Activated T-cell treated with anti-CD3 and anti-CD28 coated beads, Interleukin-2, amount 50 U/mL, for 4 hours (primary cell): ENCODE measurements at regions not wholly inside any gene's neighbourhood (a gene's known extent, or its start where the extent isn't known, plus 50 kb on each side); places are given as distances from the start of the nearest gene placed in this dataset.

Experiments used
- ATAC-seq, 2 donors: fragments of 200-7000 bp; cut with Tn5 transposase; one replicate each; pipeline ENCODE4 v1.10.0; 2021
- DNase-seq: peaks from one replicate; pipeline ENCODE4 v3.0.0-alpha.2; 2020
- H3K27me3 Mint-ChIP-seq: one replicate; pipeline ENCODE4 v1.8.0; 2021; ENCODE audit warnings: low read depth, mixed read lengths
- H3K36me3 Mint-ChIP-seq: one replicate; pipeline ENCODE4 v1.8.0; 2022; ENCODE audit warnings: mixed read lengths; ENCODE audit not compliant: insufficient read depth
- H3K4me1 Mint-ChIP-seq: one replicate; pipeline ENCODE4 v1.8.0; 2021; ENCODE audit warnings: low read depth, mixed read lengths
- H3K4me3 Mint-ChIP-seq: one replicate; pipeline ENCODE4 v1.8.0; 2021; ENCODE audit warnings: mild to moderate bottlenecking, moderate library complexity, mixed read lengths
- H3K9me3 Mint-ChIP-seq: one replicate; pipeline ENCODE4 v1.8.0; 2021; ENCODE audit warnings: mixed read lengths

GRCh38 chr3:459311-459670, 262.7 kb downstream of the CHL1 start:
- H3K4me3 Mint-ChIP-seq = no peak overlapping the region
- no peaks in the 10 kb centered on the region for H3K27me3 Mint-ChIP-seq
- DNase-seq (no peak), ATAC-seq (no peak)
- no peaks in the 10 kb centered on the region for H3K9me3 Mint-ChIP-seq
- no peaks in the 10 kb centered on the region for H3K36me3 Mint-ChIP-seq
- no peaks in the 10 kb centered on the region for H3K4me1 Mint-ChIP-seq

- Mint-ChIP-seq H3K9me3 (no peaks in the 10 kb centered on the region), H3K36me3 (no peaks in the 10 kb centered on the region), H3K27me3 (no peaks in the 10 kb centered on the region), H3K4me1 (no peaks in the 10 kb centered on the region), H3K4me3 (no peak overlapping the region)
- DNase-seq (no peak), ATAC-seq (no peak)
Observed at GRCh38 chr3:461006-461405, 264.4 kb downstream of the CHL1 start.

- H3K9me3 Mint-ChIP-seq = peaks cover 4% of the 10 kb centered on the region
- no peaks in the 10 kb centered on the region for H3K27me3 Mint-ChIP-seq
- DNase-seq = no peak
- no peaks in the 10 kb centered on the region for H3K36me3 Mint-ChIP-seq
- no peaks in the 10 kb centered on the region for H3K4me1 Mint-ChIP-seq
- no peak overlapping the region for H3K4me3 Mint-ChIP-seq
- ATAC-seq = no peak
Observed at GRCh38 chr3:462851-463250, 266.3 kb downstream of the CHL1 start.

- Mint-ChIP-seq H3K4me1 (no peaks in the 10 kb centered on the region), H3K36me3 (no peaks in the 10 kb centered on the region), H3K4me3 (no peak overlapping the region), H3K9me3 (peaks cover 4% of the 10 kb centered on the region), H3K27me3 (no peaks in the 10 kb centered on the region)
- no peak for DNase-seq
- ATAC-seq = no peak
Observed at GRCh38 chr3:463252-464192, 267.0 kb downstream of the CHL1 start.

- Mint-ChIP-seq H3K36me3 (no peaks in the 10 kb centered on the region), H3K4me1 (no peaks in the 10 kb centered on the region), H3K9me3 (peaks cover 7% of the 10 kb centered on the region), H3K27me3 (no peaks in the 10 kb centered on the region), H3K4me3 (no peak overlapping the region)
- no peak for ATAC-seq
- DNase-seq = no peak
Observed at GRCh38 chr3:464255-464654, 267.7 kb downstream of the CHL1 start.

- Mint-ChIP-seq H3K36me3 (no peaks in the 10 kb centered on the region), H3K27me3 (no peaks in the 10 kb centered on the region), H3K4me1 (no peaks in the 10 kb centered on the region), H3K4me3 (no peak overlapping the region), H3K9me3 (peaks cover 17% of the 10 kb centered on the region)
- ATAC-seq = no peak
- no peak for DNase-seq
Observed at GRCh38 chr3:468172-468571, 271.6 kb downstream of the CHL1 start.

- H3K27me3 Mint-ChIP-seq = no peaks in the 10 kb centered on the region
- H3K36me3 Mint-ChIP-seq = no peaks in the 10 kb centered on the region
- peaks cover 23% of the 10 kb centered on the region for H3K9me3 Mint-ChIP-seq
- DNase-seq (no peak), ATAC-seq (no peak)
- H3K4me1 Mint-ChIP-seq = no peaks in the 10 kb centered on the region
- H3K4me3 Mint-ChIP-seq = no peak overlapping the region
Observed at GRCh38 chr3:473033-473800, 276.7 kb downstream of the CHL1 start.

GRCh38 chr3:474828-475227, 278.3 kb downstream of the CHL1 start:
- H3K4me1 Mint-ChIP-seq = no peaks in the 10 kb centered on the region
- H3K27me3 Mint-ChIP-seq = no peaks in the 10 kb centered on the region
- H3K4me3 Mint-ChIP-seq = no peak overlapping the region
- ATAC-seq (no peak), DNase-seq (no peak)
- peaks cover 19% of the 10 kb centered on the region for H3K9me3 Mint-ChIP-seq
- no peaks in the 10 kb centered on the region for H3K36me3 Mint-ChIP-seq

- Mint-ChIP-seq H3K36me3 (no peaks in the 10 kb centered on the region), H3K27me3 (no peaks in the 10 kb centered on the region), H3K4me3 (no peak overlapping the region), H3K4me1 (no peaks in the 10 kb centered on the region), H3K9me3 (peaks cover 14% of the 10 kb centered on the region)
- ATAC-seq = no peak
- DNase-seq = no peak
Observed at GRCh38 chr3:480070-480469, 283.5 kb downstream of the CHL1 start.

GRCh38 chr3:481111-481510, 284.5 kb downstream of the CHL1 start:
- H3K4me1 Mint-ChIP-seq = no peaks in the 10 kb centered on the region
- peaks cover 14% of the 10 kb centered on the region for H3K9me3 Mint-ChIP-seq
- H3K27me3 Mint-ChIP-seq = no peaks in the 10 kb centered on the region
- no peak overlapping the region for H3K4me3 Mint-ChIP-seq
- DNase-seq = no peak
- no peaks in the 10 kb centered on the region for H3K36me3 Mint-ChIP-seq
- ATAC-seq = no peak

GRCh38 chr3:481680-482079, 285.1 kb downstream of the CHL1 start:
- no peak overlapping the region for H3K4me3 Mint-ChIP-seq
- no peak for ATAC-seq
- no peaks in the 10 kb centered on the region for H3K36me3 Mint-ChIP-seq
- H3K27me3 Mint-ChIP-seq = no peaks in the 10 kb centered on the region
- DNase-seq = no peak
- no peaks in the 10 kb centered on the region for H3K4me1 Mint-ChIP-seq
- H3K9me3 Mint-ChIP-seq = peaks cover 14% of the 10 kb centered on the region

- no peaks in the 10 kb centered on the region for H3K4me1 Mint-ChIP-seq
- no peaks in the 10 kb centered on the region for H3K36me3 Mint-ChIP-seq
- no peaks in the 10 kb centered on the region for H3K27me3 Mint-ChIP-seq
- peaks cover 9% of the 10 kb centered on the region for H3K9me3 Mint-ChIP-seq
- ATAC-seq (no peak), DNase-seq (no peak)
- H3K4me3 Mint-ChIP-seq = no peak overlapping the region
Observed at GRCh38 chr3:482479-482878, 285.9 kb downstream of the CHL1 start.

GRCh38 chr3:484341-484740, 287.8 kb downstream of the CHL1 start:
- H3K9me3 Mint-ChIP-seq = peaks cover 3% of the 10 kb centered on the region
- H3K4me3 Mint-ChIP-seq = no peak overlapping the region

GRCh38 chr3:487614-488013, 291.1 kb downstream of the CHL1 start:
- Mint-ChIP-seq H3K4me3 (no peak overlapping the region), H3K36me3 (no peaks in the 10 kb centered on the region), H3K4me1 (no peaks in the 10 kb centered on the region), H3K9me3 (peaks cover 3% of the 10 kb centered on the region), H3K27me3 (no peaks in the 10 kb centered on the region)
- ATAC-seq = no peak
- no peak for DNase-seq

More at GRCh38 chr3:484341-484740, 287.8 kb downstream of the CHL1 start:
- H3K27me3 Mint-ChIP-seq = no peaks in the 10 kb centered on the region
- no peak for ATAC-seq
- no peak for DNase-seq
- no peaks in the 10 kb centered on the region for H3K4me1 Mint-ChIP-seq
- no peaks in the 10 kb centered on the region for H3K36me3 Mint-ChIP-seq
